KMS-11 (cell line): ENCODE measurements at regions not wholly inside any gene's neighbourhood (a gene's known extent, or its start where the extent isn't known, plus 50 kb on each side); places are given as distances from the start of the nearest gene placed in this dataset.
"Not testable (repeated sequence)": the region's sequence is repeated elsewhere in the genome, so short reads cannot be mapped to it uniquely, and the experiment has no call there.

ENCODE experiments used
- H2AFZ ChIP-seq: fragments of 200-600 bp; sonication (generic); 2 replicates; pipeline ENCODE4 v1.6.1; 2016; ENCODE audit warnings: antibody characterized with exemption, mixed run types, low read depth
- H3K27ac ChIP-seq: fragments of 200-600 bp; sonication (generic); 2 replicates; pipeline ENCODE4 v1.6.1; 2016; ENCODE audit warnings: mild to moderate bottlenecking, mixed run types
- H3K27me3 ChIP-seq: fragments of 200-600 bp; sonication (generic); 2 replicates; pipeline ENCODE4 v1.6.1; 2017; ENCODE audit warnings: mild to moderate bottlenecking, low read depth, mixed run types, moderate library complexity; ENCODE audit not compliant: insufficient read depth
- H3K36me3 ChIP-seq: fragments of 200-600 bp; sonication (generic); 2 replicates; pipeline ENCODE4 v1.6.1; 2017; ENCODE audit warnings: mild to moderate bottlenecking, mixed run types; ENCODE audit not compliant: insufficient read depth
- H3K4me1 ChIP-seq: fragments of 200-600 bp; sonication (generic); 2 replicates; pipeline ENCODE4 v1.6.1; 2016; ENCODE audit warnings: mild to moderate bottlenecking, low read depth, mixed run types; ENCODE audit not compliant: poor library complexity, severe bottlenecking
- H3K4me2 ChIP-seq: fragments of 200-600 bp; sonication (generic); 2 replicates; pipeline ENCODE4 v1.7.0; 2016; ENCODE audit warnings: mild to moderate bottlenecking, mixed run types
- H3K4me3 ChIP-seq: fragments of 200-600 bp; sonication (generic); IDR thresholded peaks from 2 replicates; pipeline ENCODE4 v1.6.1; 2017; ENCODE audit warnings: low read depth, low read length, mixed read lengths; ENCODE audit not compliant: insufficient read depth
- H3K79me2 ChIP-seq: fragments of 200-600 bp; sonication (generic); 2 replicates; pipeline ENCODE4 v1.6.1; 2016; ENCODE audit warnings: low read depth, mixed run types; ENCODE audit not compliant: insufficient read depth
- H3K9ac ChIP-seq: fragments of 200-600 bp; sonication (generic); 2 replicates; pipeline ENCODE4 v1.6.1; 2016; ENCODE audit warnings: mild to moderate bottlenecking, mixed run types
- H4K20me1 ChIP-seq: fragments of 200-600 bp; sonication (generic); 2 replicates; pipeline ENCODE4 v1.6.1; 2016; ENCODE audit warnings: mild to moderate bottlenecking, mixed run types; ENCODE audit not compliant: insufficient read depth
- TF ChIP-seq, protein P1 (sequence below): fragments of 200-600 bp; sonication (generic); conservative IDR thresholded peaks from 2 replicates; pipeline ENCODE4 v1.6.1; 2017; ENCODE audit warnings: low read depth, mild to moderate bottlenecking, antibody characterized with exemption, low read length, moderate library complexity, mixed read lengths

DNA sequence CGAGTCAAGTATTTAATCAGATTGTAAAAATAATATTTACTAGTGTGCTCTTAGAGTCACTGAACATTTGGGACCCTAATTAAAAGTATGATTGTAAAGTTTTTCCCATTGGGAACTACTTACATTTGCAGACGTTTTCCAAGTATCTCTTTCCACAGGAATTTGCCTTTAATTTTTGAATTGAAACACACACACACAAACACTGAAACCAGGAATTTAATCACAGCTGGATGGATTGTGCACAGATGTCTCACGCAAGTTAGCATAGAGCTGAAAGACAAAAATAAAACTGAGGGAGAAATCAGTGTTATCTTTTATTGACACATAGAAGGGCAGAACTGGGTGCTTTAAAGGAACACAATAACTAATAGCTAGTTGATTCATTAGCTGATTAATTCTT, 230.7 kb downstream of the RND3 start:
- H3K9ac ChIP-seq, result no peak overlapping the region
- no peaks in the 10 kb centered on the region for H3K27me3 ChIP-seq

GRCh38 chr2:150255528-150255927, 231.9 kb downstream of the RND3 start:
- no peak overlapping the region for H3K9ac ChIP-seq
- H3K27ac ChIP-seq, result no peak overlapping the region
- no peaks in the 10 kb centered on the region for H3K27me3 ChIP-seq
- TF ChIP-seq, protein P1, sequence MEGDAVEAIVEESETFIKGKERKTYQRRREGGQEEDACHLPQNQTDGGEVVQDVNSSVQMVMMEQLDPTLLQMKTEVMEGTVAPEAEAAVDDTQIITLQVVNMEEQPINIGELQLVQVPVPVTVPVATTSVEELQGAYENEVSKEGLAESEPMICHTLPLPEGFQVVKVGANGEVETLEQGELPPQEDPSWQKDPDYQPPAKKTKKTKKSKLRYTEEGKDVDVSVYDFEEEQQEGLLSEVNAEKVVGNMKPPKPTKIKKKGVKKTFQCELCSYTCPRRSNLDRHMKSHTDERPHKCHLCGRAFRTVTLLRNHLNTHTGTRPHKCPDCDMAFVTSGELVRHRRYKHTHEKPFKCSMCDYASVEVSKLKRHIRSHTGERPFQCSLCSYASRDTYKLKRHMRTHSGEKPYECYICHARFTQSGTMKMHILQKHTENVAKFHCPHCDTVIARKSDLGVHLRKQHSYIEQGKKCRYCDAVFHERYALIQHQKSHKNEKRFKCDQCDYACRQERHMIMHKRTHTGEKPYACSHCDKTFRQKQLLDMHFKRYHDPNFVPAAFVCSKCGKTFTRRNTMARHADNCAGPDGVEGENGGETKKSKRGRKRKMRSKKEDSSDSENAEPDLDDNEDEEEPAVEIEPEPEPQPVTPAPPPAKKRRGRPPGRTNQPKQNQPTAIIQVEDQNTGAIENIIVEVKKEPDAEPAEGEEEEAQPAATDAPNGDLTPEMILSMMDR, result no peak
- H3K36me3 ChIP-seq, result no peaks in the 10 kb centered on the region
- H3K4me2 ChIP-seq, result no peak overlapping the region
- H3K79me2 ChIP-seq, result no peaks in the 10 kb centered on the region
- H3K4me3 ChIP-seq, result no peak overlapping the region
- H3K4me1 ChIP-seq, result no peaks in the 10 kb centered on the region
- no peaks in the 10 kb centered on the region for H4K20me1 ChIP-seq
- H2AFZ ChIP-seq, result no peak overlapping the region

More for the DNA sequence above, 230.7 kb downstream of the RND3 start:
- no peak overlapping the region for H2AFZ ChIP-seq
- no peak overlapping the region for H3K4me2 ChIP-seq
- TF ChIP-seq, protein P1, result no peak
- no peak overlapping the region for H3K4me3 ChIP-seq
- H3K4me1 ChIP-seq, result no peaks in the 10 kb centered on the region
- no peak overlapping the region for H3K27ac ChIP-seq
- no peaks in the 10 kb centered on the region for H4K20me1 ChIP-seq
- H3K79me2 ChIP-seq, result no peaks in the 10 kb centered on the region
- H3K36me3 ChIP-seq, result no peaks in the 10 kb centered on the region

GRCh38 chr2:150249735-150250134, 237.7 kb downstream of the RND3 start:
- not testable (repeated sequence) for H3K36me3 ChIP-seq, H3K4me2 ChIP-seq, H3K9ac ChIP-seq, H3K79me2 ChIP-seq, H3K4me1 ChIP-seq, H4K20me1 ChIP-seq, H3K4me3 ChIP-seq, H2AFZ ChIP-seq, H3K27me3 ChIP-seq, H3K27ac ChIP-seq

DNA sequence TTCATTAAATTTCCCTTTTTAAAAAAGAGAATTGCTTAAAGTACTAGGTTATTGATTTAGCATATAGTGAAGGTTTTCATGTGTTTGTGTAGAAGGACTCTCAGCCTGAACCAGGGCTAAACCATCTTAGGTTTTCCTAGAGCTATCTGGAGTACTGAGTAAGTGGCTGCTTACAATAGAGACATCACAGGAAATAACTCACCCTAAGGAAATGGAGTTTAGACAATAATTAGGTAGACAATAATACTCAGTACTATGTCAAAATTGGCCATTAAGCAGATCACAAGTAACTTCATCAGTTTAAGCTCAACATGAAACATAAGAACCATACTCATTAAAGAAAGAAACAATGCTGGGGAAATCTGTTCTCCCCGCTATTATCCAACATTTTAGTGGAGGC, 240.0 kb downstream of the RND3 start:
- Histone ChIP-seq H3K4me1 (no peaks in the 10 kb centered on the region), H3K4me3 (no peak overlapping the region), H3K36me3 (no peaks in the 10 kb centered on the region), H3K27me3 (no peaks in the 10 kb centered on the region), H2AFZ (no peak overlapping the region), H3K9ac (no peak overlapping the region), H3K4me2 (no peak overlapping the region), H3K27ac (no peak overlapping the region), H3K79me2 (no peaks in the 10 kb centered on the region), H4K20me1 (no peaks in the 10 kb centered on the region)
- TF ChIP-seq, protein P1, result no peak

DNA sequence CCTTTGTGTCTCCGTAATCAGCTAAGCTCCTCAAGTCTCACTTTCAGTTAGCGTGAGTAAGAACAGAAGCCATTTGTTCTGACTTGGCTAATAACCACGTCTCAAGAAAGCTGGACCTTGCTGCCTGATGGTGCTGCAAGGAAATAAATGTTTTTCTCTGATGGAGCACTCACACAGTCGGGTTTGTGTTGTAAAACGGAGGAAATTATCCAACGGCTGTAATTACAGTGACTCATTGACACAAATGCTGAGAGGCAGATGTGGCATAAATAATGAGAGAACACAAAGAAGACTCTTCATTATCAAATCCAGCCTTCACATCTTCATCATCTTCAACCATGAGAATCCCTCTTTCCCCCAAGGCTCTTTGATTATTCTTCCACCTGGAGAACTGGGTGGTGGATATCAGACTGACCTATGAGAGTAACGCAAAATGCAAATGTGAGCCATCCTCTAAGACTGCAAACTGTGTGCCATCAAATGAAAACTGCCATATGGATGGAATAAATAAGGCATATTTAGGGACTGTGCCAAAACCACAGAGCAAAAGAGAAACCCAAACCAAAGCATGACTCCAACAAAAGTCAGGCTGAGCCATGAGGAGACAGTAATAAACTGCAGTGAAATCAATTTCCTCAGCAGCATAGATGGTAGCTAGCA, 252.6 kb downstream of the RND3 start:
- H3K4me3 ChIP-seq, result no peak overlapping the region
- no peaks in the 10 kb centered on the region for H3K36me3 ChIP-seq
- no peak overlapping the region for H2AFZ ChIP-seq
- no peaks in the 10 kb centered on the region for H4K20me1 ChIP-seq
- no peaks in the 10 kb centered on the region for H3K79me2 ChIP-seq
- H3K27me3 ChIP-seq, result no peaks in the 10 kb centered on the region
- no peak overlapping the region for H3K4me2 ChIP-seq
- H3K9ac ChIP-seq, result no peak overlapping the region
- TF ChIP-seq, protein P1, result no peak
- peaks cover 8% of the 10 kb centered on the region for H3K4me1 ChIP-seq
- no peak overlapping the region for H3K27ac ChIP-seq
